ENCODE measurements at regions not wholly inside any gene's neighbourhood (a gene's known extent, or its start where the extent isn't known, plus 50 kb on each side); places are given as distances from the start of the nearest gene placed in this dataset.
"Not testable (repeated sequence)": the region's sequence is repeated elsewhere in the genome, so short reads cannot be mapped to it uniquely, and the experiment has no call there.

GRCh38 chr3:161674402-161674801 lies 177.8 kb downstream of the OTOL1 start:
- DNase-seq (ENCODE audit: low read depth, low spot score): no peak
- in situ Hi-C loops (cut with HindIII; ENCODE audit: low sequenced_read_pairs): no loop called here

GRCh38 chr3:161681831-161682230 lies 185.2 kb downstream of the OTOL1 start:
- H3K4me3 ChIP-seq (ENCODE audit: low read depth, low read length); DNase-seq (ENCODE audit: low read depth, low spot score); in situ Hi-C loops (cut with HindIII; ENCODE audit: low sequenced_read_pairs): not testable (repeated sequence)

More at GRCh38 chr3:161674402-161674801, 177.8 kb downstream of the OTOL1 start:
- no peak for TF ChIP-seq CTCF (IDR thresholded peaks at IDR 0.05; ENCODE audit: low read depth, low read length)
- H3K4me3 ChIP-seq (ENCODE audit: low read depth, low read length): no peak overlapping the region

- DNase-seq (ENCODE audit: low read depth, low spot score): no peak
- no peak for TF ChIP-seq CTCF (IDR thresholded peaks at IDR 0.05; ENCODE audit: low read depth, low read length)
- no peak overlapping the region for H3K4me3 ChIP-seq (ENCODE audit: low read depth, low read length)
- in situ Hi-C loops (cut with HindIII; ENCODE audit: low sequenced_read_pairs): no loop called here
Observed at GRCh38 chr3:161682715-161683114, 186.1 kb downstream of the OTOL1 start.

- in situ Hi-C loops (cut with HindIII; ENCODE audit: low sequenced_read_pairs): no loop called here
- no peak overlapping the region for H3K4me3 ChIP-seq (ENCODE audit: low read depth, low read length)
- DNase-seq (ENCODE audit: low read depth, low spot score): no peak
- TF ChIP-seq CTCF (IDR thresholded peaks at IDR 0.05; ENCODE audit: low read depth, low read length): no peak
Observed at GRCh38 chr3:161689584-161690298, 193.1 kb downstream of the OTOL1 start.

GRCh38 chr3:161690299-161690620 lies 193.7 kb downstream of the OTOL1 start:
- in situ Hi-C loops (cut with HindIII; ENCODE audit: low sequenced_read_pairs): no loop called here
- no peak for DNase-seq (ENCODE audit: low read depth, low spot score)
- no peak for TF ChIP-seq CTCF (IDR thresholded peaks at IDR 0.05; ENCODE audit: low read depth, low read length)
- H3K4me3 ChIP-seq (ENCODE audit: low read depth, low read length): no peak overlapping the region

GRCh38 chr3:161691677-161692076 lies 195.1 kb downstream of the OTOL1 start:
- in situ Hi-C loops (cut with HindIII; ENCODE audit: low sequenced_read_pairs): no loop called here
- no peak for DNase-seq (ENCODE audit: low read depth, low spot score)
- H3K4me3 ChIP-seq (ENCODE audit: low read depth, low read length): no peak overlapping the region
- no peak for TF ChIP-seq CTCF (IDR thresholded peaks at IDR 0.05; ENCODE audit: low read depth, low read length)

- no peak for DNase-seq (ENCODE audit: low read depth, low spot score)
- no peak overlapping the region for H3K4me3 ChIP-seq (ENCODE audit: low read depth, low read length)
- TF ChIP-seq CTCF (IDR thresholded peaks at IDR 0.05; ENCODE audit: low read depth, low read length): no peak
- in situ Hi-C loops (cut with HindIII; ENCODE audit: low sequenced_read_pairs): no loop called here
Observed at GRCh38 chr3:161694682-161695564, 198.3 kb downstream of the OTOL1 start.

Measured in astrocyte of the spinal cord (primary cell).